ENCODE measurements at regions not wholly inside any gene's neighbourhood (a gene's known extent, or its start where the extent isn't known, plus 50 kb on each side); places are given as distances from the start of the nearest gene placed in this dataset.

- no peak for TF ChIP-seq EZH2phosphoT487 (IDR thresholded peaks at IDR 0.05; ENCODE audit: borderline replicate concordance)
- no peak for TF ChIP-seq CTCF (conservative IDR thresholded peaks at IDR 0.05; ENCODE audit: low read length)
- H3F3A ChIP-seq (ENCODE audit: low read depth), result no peaks in the 10 kb centered on the region
These were observed 100.2 kb upstream of the OTUD4 start for GRCh38 chr4:145280541-145280940.

GRCh38 chr4:145279122-145279960, 99.0 kb upstream of the OTUD4 start:
- no peaks in the 10 kb centered on the region for H3K4me1 ChIP-seq (ENCODE audit: insufficient read depth, low read length, poor library complexity, severe bottlenecking)
- H3K27me3 ChIP-seq (ENCODE audit: insufficient read depth, low read length, poor library complexity, severe bottlenecking), result no peaks in the 10 kb centered on the region
- no peak overlapping the region for H2AFZ ChIP-seq (ENCODE audit: low read length)
- H3K4me3 ChIP-seq (ENCODE audit: low read length, poor library complexity, severe bottlenecking), result no peak overlapping the region
- no peaks in the 10 kb centered on the region for H3K9me2 ChIP-seq (replicated peaks; ENCODE audit: low read depth, low read length)
- H4K20me1 ChIP-seq (ENCODE audit: insufficient read depth, low read length, poor library complexity, severe bottlenecking), result no peaks in the 10 kb centered on the region
- TF ChIP-seq CTCF (conservative IDR thresholded peaks at IDR 0.05; ENCODE audit: low read length) (no peak), EZH2phosphoT487 (IDR thresholded peaks at IDR 0.05; ENCODE audit: borderline replicate concordance) (no peak)
- H3K9ac ChIP-seq (ENCODE audit: low read depth, low read length, poor library complexity, severe bottlenecking), result no peak overlapping the region
- no peak overlapping the region for H3K4me2 ChIP-seq (ENCODE audit: low read depth, low read length, poor library complexity, severe bottlenecking)
- H3F3A ChIP-seq (ENCODE audit: low read depth), result no peaks in the 10 kb centered on the region
- H3K9me3 ChIP-seq (ENCODE audit: insufficient read depth, low read depth, low read length), result no peaks in the 10 kb centered on the region
- H3K79me2 ChIP-seq (ENCODE audit: insufficient read depth, low read length), result no peaks in the 10 kb centered on the region
- no peaks in the 10 kb centered on the region for H3K36me3 ChIP-seq (ENCODE audit: insufficient read depth, low read length)

More at GRCh38 chr4:145280541-145280940, 100.2 kb upstream of the OTUD4 start:
- Histone ChIP-seq H3K36me3 (ENCODE audit: insufficient read depth, low read length) (no peaks in the 10 kb centered on the region), H3K9ac (ENCODE audit: low read depth, low read length, poor library complexity, severe bottlenecking) (no peak overlapping the region), H2AFZ (ENCODE audit: low read length) (no peak overlapping the region), H3K27me3 (ENCODE audit: insufficient read depth, low read length, poor library complexity, severe bottlenecking) (no peaks in the 10 kb centered on the region), H3K79me2 (ENCODE audit: insufficient read depth, low read length) (no peaks in the 10 kb centered on the region), H4K20me1 (ENCODE audit: insufficient read depth, low read length, poor library complexity, severe bottlenecking) (no peaks in the 10 kb centered on the region), H3K9me2 (replicated peaks; ENCODE audit: low read depth, low read length) (no peaks in the 10 kb centered on the region), H3K4me3 (ENCODE audit: low read length, poor library complexity, severe bottlenecking) (no peak overlapping the region), H3K9me3 (ENCODE audit: insufficient read depth, low read depth, low read length) (no peaks in the 10 kb centered on the region), H3K4me1 (ENCODE audit: insufficient read depth, low read length, poor library complexity, severe bottlenecking) (no peaks in the 10 kb centered on the region), H3K4me2 (ENCODE audit: low read depth, low read length, poor library complexity, severe bottlenecking) (no peak overlapping the region)

- no peaks in the 10 kb centered on the region for H3F3A ChIP-seq (ENCODE audit: low read depth)
- no peaks in the 10 kb centered on the region for H3K27me3 ChIP-seq (ENCODE audit: insufficient read depth, low read length, poor library complexity, severe bottlenecking)
- TF ChIP-seq EZH2phosphoT487 (IDR thresholded peaks at IDR 0.05; ENCODE audit: borderline replicate concordance) (no peak), CTCF (conservative IDR thresholded peaks at IDR 0.05; ENCODE audit: low read length) (no peak)
- no peaks in the 10 kb centered on the region for H3K9me3 ChIP-seq (ENCODE audit: insufficient read depth, low read depth, low read length)
- no peak overlapping the region for H3K4me2 ChIP-seq (ENCODE audit: low read depth, low read length, poor library complexity, severe bottlenecking)
- no peaks in the 10 kb centered on the region for H3K79me2 ChIP-seq (ENCODE audit: insufficient read depth, low read length)
- no peaks in the 10 kb centered on the region for H4K20me1 ChIP-seq (ENCODE audit: insufficient read depth, low read length, poor library complexity, severe bottlenecking)
- H3K36me3 ChIP-seq (ENCODE audit: insufficient read depth, low read length), result no peaks in the 10 kb centered on the region
- no peaks in the 10 kb centered on the region for H3K4me1 ChIP-seq (ENCODE audit: insufficient read depth, low read length, poor library complexity, severe bottlenecking)
- no peaks in the 10 kb centered on the region for H3K9me2 ChIP-seq (replicated peaks; ENCODE audit: low read depth, low read length)
- H3K4me3 ChIP-seq (ENCODE audit: low read length, poor library complexity, severe bottlenecking), result no peak overlapping the region
- H3K9ac ChIP-seq (ENCODE audit: low read depth, low read length, poor library complexity, severe bottlenecking), result no peak overlapping the region
- H2AFZ ChIP-seq (ENCODE audit: low read length), result no peak overlapping the region
These were observed 98.1 kb upstream of the OTUD4 start for GRCh38 chr4:145278341-145279121.
